HG03103 (cell line): ENCODE measurements at regions not wholly inside any gene's neighbourhood (a gene's known extent, or its start where the extent isn't known, plus 50 kb on each side); places are given as distances from the start of the nearest gene placed in this dataset.

Experiments
- ATAC-seq: cut with Tn5 transposase; IDR thresholded peaks from one replicate; pipeline ENCODE4 v1.9.1; 2021; ENCODE audit warnings: low read depth; ENCODE audit not compliant: unreplicated experiment

DNA sequence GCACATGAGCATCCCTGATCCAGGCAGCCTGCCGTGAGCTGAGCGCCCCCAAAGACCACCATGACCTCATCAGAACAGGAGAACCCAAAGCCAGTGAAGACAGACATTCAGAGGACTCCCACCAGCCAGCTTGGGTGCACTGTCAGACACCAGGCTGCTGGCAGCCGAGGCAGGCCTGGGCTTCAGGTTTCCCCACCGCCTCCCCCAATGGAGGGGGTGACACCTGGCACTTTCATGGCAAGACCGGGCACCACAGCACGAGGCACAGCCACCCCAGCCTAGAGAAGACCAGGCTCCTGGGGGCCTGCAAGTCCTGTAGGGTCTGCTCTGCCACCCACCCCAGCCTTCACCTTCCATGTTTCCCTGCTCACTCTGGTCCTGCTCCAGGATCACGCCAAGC lies 140.5 kb downstream of the C16orf95 start:
- no peak for ATAC-seq

DNA sequence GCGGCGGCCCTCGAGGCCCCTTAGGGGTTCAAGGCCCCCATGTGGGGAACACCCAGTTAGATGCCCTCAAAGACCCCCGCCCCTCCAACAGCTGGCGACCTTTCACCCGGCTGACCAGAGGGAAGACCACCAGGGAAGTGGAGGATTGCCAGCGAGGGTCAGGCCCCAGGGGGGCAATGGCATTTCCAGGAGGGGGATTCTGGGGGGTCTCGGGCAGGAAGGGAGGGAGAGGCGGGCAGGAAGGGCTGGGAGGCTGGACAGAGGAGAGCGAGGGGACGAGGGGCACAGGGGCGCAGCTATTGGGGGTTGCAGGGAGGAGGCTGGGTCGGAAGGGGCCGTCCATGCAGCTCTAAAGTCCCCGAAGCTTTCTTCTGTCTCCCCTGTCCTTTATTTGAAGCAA lies 139.5 kb downstream of the C16orf95 start:
- no peak for ATAC-seq

GRCh38 chr16:87178177-87178863 lies 138.9 kb downstream of the C16orf95 start:
- ATAC-seq = no peak

DNA sequence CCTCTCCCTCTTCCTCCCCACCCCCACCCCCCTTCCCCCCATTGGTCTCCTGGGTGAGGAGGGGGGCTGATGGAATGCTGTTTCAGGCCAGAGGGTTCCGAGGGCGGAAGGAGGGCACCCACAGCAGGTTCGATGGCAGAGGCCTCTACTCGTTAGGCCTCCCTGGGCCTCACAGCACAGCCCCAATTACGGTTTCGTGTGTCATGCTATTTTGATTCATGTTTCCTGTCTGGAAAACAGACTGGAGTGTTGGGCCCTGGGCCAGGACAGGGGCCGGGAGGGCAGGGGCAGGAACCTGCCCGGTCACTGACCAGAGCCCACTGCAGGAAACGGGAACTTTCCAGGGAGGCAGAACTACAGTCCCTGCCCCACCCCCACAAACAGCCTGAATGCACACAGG lies 138.2 kb downstream of the C16orf95 start:
- ATAC-seq = no peak

- no peak for ATAC-seq
Observed at GRCh38 chr16:87180069-87180468, 137.1 kb downstream of the C16orf95 start.

DNA sequence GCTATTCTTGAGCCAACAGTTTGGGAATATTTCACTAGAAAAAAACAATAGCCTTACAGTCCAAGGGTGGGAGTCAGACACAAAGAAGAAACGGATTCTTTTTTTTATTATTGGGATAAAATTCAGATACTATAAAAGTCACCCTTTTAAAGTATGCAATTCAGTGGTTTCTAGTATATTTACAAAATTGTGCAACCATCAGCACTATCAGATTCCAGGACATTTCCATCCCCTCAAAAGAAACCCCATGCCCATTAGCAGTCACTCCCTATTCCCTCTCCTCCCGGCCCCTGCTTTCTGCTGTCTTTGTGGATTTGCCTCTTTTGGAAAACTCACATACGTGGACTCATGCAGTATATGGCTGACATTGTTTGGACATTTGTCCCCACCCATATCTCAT lies 134.4 kb downstream of the C16orf95 start:
- no peak for ATAC-seq

GRCh38 chr16:87183647-87184046 lies 133.5 kb downstream of the C16orf95 start:
- no peak for ATAC-seq

DNA sequence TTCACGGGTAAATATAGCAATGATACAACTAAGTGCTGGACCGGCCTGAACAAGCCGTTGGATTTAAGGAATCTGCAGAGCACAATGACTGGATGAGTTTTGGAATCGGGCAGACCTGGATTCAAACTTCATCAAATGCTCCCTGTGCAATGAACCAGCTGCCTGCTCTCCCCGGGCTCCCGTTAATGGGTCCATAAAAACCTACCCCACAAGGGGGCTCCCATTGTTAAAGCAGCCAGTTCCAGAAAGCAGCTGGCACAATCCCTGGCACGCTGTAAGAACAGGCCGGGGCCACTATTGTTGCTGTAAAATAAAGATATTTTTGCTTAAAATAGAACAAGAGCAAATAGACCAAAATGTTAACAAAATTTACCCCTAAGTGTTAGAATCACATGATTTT lies 131.9 kb downstream of the C16orf95 start:
- no peak for ATAC-seq

- no peak for ATAC-seq
Observed at GRCh38 chr16:87185983-87186382, 131.2 kb downstream of the C16orf95 start.

- no peak for ATAC-seq
Observed at GRCh38 chr16:87186446-87186845, 130.7 kb downstream of the C16orf95 start.

- no peak for ATAC-seq
Observed at GRCh38 chr16:87186876-87187533, 130.2 kb downstream of the C16orf95 start.

- no peak for ATAC-seq
Observed at GRCh38 chr16:87188104-87188503, 129.1 kb downstream of the C16orf95 start.

DNA sequence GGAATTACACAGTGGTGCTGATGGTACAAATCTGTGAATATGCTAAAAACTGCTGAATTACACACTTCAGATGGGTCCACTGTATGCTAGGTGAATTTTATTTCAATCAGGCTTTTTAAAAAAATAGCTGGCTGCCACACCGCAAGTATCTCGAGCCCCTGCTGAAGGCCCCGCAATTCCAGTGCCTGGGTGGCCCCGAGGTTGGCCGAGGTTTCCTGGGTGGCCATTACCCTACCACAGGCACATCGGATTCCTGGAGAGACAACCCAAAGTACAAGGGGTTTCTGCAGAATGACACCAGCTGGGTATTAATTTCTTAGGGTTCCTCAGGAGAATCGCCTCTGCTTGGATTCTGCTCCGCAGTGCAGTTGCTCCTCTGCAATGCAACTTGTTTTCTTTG lies 127.8 kb downstream of the C16orf95 start:
- no peak for ATAC-seq

DNA sequence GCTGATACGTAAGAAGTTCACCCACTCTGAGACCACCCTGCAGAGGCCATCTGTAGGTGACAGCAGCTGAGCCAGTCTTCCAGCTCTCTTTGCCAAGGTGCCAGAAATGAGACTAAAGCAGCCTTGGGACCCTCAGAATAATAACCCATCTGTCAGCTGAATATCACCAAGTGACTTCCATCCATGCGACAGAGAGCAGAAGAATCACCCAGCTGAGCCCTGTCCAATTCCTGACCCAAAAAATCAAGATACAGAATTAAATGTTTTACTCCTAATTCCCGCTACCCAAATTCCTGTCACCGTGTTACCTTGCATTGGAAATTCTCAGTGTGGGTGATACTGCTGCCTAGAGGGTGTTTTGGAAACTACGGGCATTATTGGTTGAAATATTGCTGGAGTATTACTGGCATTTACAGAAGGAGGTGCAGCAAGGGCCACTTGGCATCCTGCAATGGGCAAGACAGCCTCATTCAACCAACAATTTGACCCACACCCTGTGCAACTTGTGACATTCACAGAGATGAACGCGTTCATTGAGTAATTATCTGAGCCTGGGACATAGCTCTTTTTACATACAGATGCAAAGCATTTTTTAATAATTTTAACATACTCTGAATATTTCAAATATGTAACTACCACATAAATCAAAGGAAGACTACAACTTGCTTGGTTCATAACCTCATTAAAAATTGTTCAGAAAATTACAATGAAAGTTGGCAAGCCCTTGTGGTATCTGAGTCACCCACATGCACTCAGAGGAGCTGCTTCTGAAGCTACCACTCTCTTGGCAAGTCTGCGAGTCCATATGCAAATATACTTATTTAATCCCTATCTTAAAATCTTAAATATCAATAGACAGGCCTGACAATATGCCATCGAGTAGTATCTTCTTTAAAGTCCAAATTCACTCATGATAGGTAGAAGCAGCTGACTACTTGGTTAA lies 126.6 kb downstream of the C16orf95 start:
- ATAC-seq = no peak

GRCh38 chr16:87192452-87193073 lies 124.6 kb downstream of the C16orf95 start:
- no peak for ATAC-seq

- no peak for ATAC-seq
Observed at GRCh38 chr16:87194172-87194571, 123.0 kb downstream of the C16orf95 start.

- ATAC-seq = no peak
Observed at GRCh38 chr16:87195161-87195560, 122.0 kb downstream of the C16orf95 start.

- no peak for ATAC-seq
Observed at GRCh38 chr16:87196231-87196630, 121.0 kb downstream of the C16orf95 start.

GRCh38 chr16:87196661-87197060 lies 120.5 kb downstream of the C16orf95 start:
- ATAC-seq = no peak

DNA sequence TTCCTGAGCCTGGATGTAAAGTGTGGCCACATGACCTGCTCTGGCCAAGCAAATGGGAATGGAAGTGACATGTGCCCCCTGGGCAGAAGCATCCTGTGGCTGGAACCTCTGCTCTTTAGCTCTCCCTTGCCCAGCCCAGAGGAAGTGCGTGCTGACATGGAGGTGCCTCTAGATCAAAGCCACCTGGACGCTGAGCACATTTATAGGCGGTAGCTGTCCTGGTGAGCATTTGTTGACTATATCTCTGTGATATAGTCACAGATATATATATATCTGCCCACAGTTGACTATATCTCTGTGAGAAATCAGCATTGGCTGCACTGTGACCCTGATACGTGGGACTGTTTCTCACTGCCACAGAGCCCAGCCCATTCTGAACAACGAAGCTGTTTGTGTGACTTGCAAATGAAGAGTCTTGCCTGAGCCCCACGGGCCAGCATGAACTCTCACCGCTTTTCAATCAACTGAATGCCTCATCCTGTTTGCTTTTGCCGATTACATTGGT lies 118.8 kb downstream of the C16orf95 start:
- ATAC-seq = no peak

- ATAC-seq = no peak
Observed at GRCh38 chr16:87198881-87199280, 118.3 kb downstream of the C16orf95 start.
